WERI-Rb-1 (cell line): ENCODE measurements at regions not wholly inside any gene's neighbourhood (a gene's known extent, or its start where the extent isn't known, plus 50 kb on each side); places are given as distances from the start of the nearest gene placed in this dataset.
A peak's percentile ranks its signal among the peaks of the same experiment; 100 is the strongest.

Source experiments
- DNase-seq: peaks from one replicate; pipeline ENCODE4 v3.0.0-alpha.2; 2020
- H3K27ac ChIP-seq: fragments of 250-450 bp; sonication (Bioruptor Pico); 2 replicates; pipeline ENCODE4 v1.5.1; 2020; ENCODE audit warnings: mild to moderate bottlenecking, moderate library complexity
- H3K27me3 ChIP-seq: fragments of 250-450 bp; sonication (Bioruptor Pico); 2 replicates; pipeline ENCODE4 v1.5.1; 2021; ENCODE audit warnings: mild to moderate bottlenecking, low read depth, moderate library complexity; ENCODE audit not compliant: insufficient read depth, severe bottlenecking
- H3K36me3 ChIP-seq: fragments of 250-450 bp; sonication (Bioruptor Pico); 2 replicates; pipeline ENCODE4 v1.5.1; 2020; ENCODE audit warnings: mild to moderate bottlenecking, moderate library complexity
- H3K4me3 ChIP-seq: 2 replicates; pipeline ENCODE4 v1.5.1; 2011; ENCODE audit warnings: low read depth, mild to moderate bottlenecking, control low read depth, low read length
- H3K9me3 ChIP-seq: fragments of 250-450 bp; sonication (Bioruptor Pico); 2 replicates; pipeline ENCODE4 v1.5.1; 2021; ENCODE audit warnings: mild to moderate bottlenecking, moderate library complexity; ENCODE audit not compliant: severe bottlenecking
- CTCF ChIP-seq: IDR thresholded peaks from 2 replicates; pipeline ENCODE4 v1.5.1; 2011; ENCODE audit warnings: low read depth, mild to moderate bottlenecking, control low read depth, inconsistent platforms, low read length

- no peak for DNase-seq
- Histone ChIP-seq H3K9me3 (no peaks in the 10 kb centered on the region), H3K27ac (no peak overlapping the region), H3K27me3 (no peaks in the 10 kb centered on the region), H3K4me3 (no peak overlapping the region), H3K36me3 (no peaks in the 10 kb centered on the region)
- TF ChIP-seq CTCF: no peak
Observed at GRCh38 chr3:163812006-163812405, 1266.3 kb downstream of the SI start.

GRCh38 chr3:163809540-163809993 lies 1268.7 kb downstream of the SI start:
- Histone ChIP-seq H3K36me3 (no peaks in the 10 kb centered on the region), H3K4me3 (no peak overlapping the region), H3K9me3 (no peaks in the 10 kb centered on the region), H3K27me3 (no peaks in the 10 kb centered on the region), H3K27ac (no peak overlapping the region)
- no peak for DNase-seq
- no peak for TF ChIP-seq CTCF

GRCh38 chr3:163786416-163786815 lies 1291.9 kb downstream of the SI start:
- Histone ChIP-seq H3K9me3 (no peaks in the 10 kb centered on the region), H3K27ac (no peak overlapping the region), H3K36me3 (no peaks in the 10 kb centered on the region), H3K4me3 (no peak overlapping the region), H3K27me3 (no peaks in the 10 kb centered on the region)
- DNase-seq: no peak
- TF ChIP-seq CTCF: no peak

GRCh38 chr3:163785693-163786092 lies 1292.6 kb downstream of the SI start:
- Histone ChIP-seq H3K27ac (no peak overlapping the region), H3K4me3 (no peak overlapping the region), H3K27me3 (no peaks in the 10 kb centered on the region), H3K36me3 (no peaks in the 10 kb centered on the region), H3K9me3 (no peaks in the 10 kb centered on the region)
- peak; percentile 66 for TF ChIP-seq CTCF
- DNase-seq: peak; percentile 46

GRCh38 chr3:163779396-163780344 lies 1298.6 kb downstream of the SI start:
- TF ChIP-seq CTCF: no peak
- no peak for DNase-seq
- H3K27ac ChIP-seq: no peak overlapping the region

More at GRCh38 chr3:163779396-163780344, 1298.6 kb downstream of the SI start:
- Histone ChIP-seq H3K4me3 (no peak overlapping the region), H3K27me3 (no peaks in the 10 kb centered on the region), H3K36me3 (no peaks in the 10 kb centered on the region), H3K9me3 (no peaks in the 10 kb centered on the region)
